ENCODE measurements at regions not wholly inside any gene's neighbourhood (a gene's known extent, or its start where the extent isn't known, plus 50 kb on each side); places are given as distances from the start of the nearest gene placed in this dataset.

DNA sequence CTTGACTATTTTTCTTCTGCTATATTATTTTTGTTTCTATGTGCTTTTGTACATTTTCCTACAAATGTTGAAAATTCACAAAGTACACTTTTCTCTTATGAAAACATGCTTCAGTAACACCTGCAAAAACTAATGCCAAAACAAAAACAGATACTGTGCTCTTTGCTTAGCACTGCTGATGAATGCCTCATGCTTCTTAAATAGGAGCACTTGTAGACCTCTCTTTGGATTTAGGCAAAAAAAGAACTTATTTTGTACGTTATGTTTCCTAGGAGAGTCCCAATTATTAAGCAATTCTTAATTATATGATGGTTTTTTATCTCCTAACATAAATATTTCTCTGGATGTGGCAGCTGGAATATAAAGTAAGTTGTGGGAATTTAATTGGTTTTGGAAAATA, 285.0 kb upstream of the ARSJ start:
- Histone ChIP-seq H3K4me1 (replicated peaks in 1 of 2) (no peaks in the 10 kb centered on the region), H3K27ac (no peak overlapping the region), H3K9me3 (replicated peaks in 1 of 3) (no peaks in the 10 kb centered on the region), H3K36me3 (replicated peaks in 1 of 2) (no peaks in the 10 kb centered on the region), H3K4me3 (no peak overlapping the region), H3K27me3 (no peaks in the 10 kb centered on the region)
- TF ChIP-seq, protein P1, sequence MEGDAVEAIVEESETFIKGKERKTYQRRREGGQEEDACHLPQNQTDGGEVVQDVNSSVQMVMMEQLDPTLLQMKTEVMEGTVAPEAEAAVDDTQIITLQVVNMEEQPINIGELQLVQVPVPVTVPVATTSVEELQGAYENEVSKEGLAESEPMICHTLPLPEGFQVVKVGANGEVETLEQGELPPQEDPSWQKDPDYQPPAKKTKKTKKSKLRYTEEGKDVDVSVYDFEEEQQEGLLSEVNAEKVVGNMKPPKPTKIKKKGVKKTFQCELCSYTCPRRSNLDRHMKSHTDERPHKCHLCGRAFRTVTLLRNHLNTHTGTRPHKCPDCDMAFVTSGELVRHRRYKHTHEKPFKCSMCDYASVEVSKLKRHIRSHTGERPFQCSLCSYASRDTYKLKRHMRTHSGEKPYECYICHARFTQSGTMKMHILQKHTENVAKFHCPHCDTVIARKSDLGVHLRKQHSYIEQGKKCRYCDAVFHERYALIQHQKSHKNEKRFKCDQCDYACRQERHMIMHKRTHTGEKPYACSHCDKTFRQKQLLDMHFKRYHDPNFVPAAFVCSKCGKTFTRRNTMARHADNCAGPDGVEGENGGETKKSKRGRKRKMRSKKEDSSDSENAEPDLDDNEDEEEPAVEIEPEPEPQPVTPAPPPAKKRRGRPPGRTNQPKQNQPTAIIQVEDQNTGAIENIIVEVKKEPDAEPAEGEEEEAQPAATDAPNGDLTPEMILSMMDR (IDR thresholded peaks at IDR 0.05): no peak
- TF ChIP-seq POLR2A (IDR thresholded peaks at IDR 0.05): no peak
- intact Hi-C loops (cut with DNase I): no loop called here
- WGBS, 4 donors: 33 to 51% (median 46%) methylated on average over 1 of the region's 1 CpG
- no peak for DNase-seq

DNA sequence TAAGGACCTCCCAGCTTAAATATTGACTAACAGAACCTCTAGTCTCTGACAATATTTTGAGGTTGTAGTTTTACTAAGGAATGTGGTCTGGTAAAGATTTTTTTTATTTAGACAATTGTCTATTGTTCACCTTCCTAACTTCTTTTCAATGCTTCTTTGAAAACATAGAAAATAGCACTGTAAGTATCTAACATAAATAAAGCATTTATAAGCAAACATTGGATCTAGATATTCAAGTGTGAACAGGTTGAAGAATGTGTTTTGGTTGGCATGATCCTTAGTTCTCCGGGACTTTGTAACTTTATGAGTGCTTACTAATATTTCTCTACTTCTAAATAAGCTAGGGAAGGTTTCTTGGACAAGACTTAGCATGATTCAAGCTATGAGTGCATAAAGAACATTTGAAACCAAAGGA, 285.4 kb upstream of the ARSJ start:
- no peak overlapping the region for H3K4me3 ChIP-seq
- H3K9me3 ChIP-seq (replicated peaks in 1 of 3): no peaks in the 10 kb centered on the region
- intact Hi-C loops (cut with DNase I): no loop called here
- H3K27me3 ChIP-seq: no peaks in the 10 kb centered on the region
- WGBS, 4 donors: 60 to 70% (median 65%) methylated on average over 1 of the region's 1 CpG
- DNase-seq: no peak
- TF ChIP-seq, protein P1 (IDR thresholded peaks at IDR 0.05): no peak
- TF ChIP-seq POLR2A (IDR thresholded peaks at IDR 0.05): no peak
- no peaks in the 10 kb centered on the region for H3K4me1 ChIP-seq (replicated peaks in 1 of 2)
- H3K27ac ChIP-seq: no peak overlapping the region
- H3K36me3 ChIP-seq (replicated peaks in 1 of 2): no peaks in the 10 kb centered on the region

DNA sequence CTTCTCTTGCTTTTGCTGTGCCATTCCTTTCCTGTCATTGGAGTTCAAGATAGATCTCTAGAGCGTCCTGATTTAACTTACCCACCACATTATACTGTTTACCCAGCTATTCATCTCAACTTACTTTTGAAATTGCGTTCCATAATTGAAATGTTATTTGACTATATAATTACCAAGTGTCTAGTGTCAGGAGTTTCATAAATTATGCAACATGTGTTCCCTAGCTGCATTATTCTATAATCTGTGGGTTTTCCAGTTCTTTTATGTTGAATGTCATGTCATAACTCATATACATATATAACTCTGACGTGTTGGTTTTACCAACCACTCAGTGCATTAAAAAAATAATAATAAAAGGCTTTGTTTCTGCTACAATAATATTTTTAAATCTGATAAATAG, 285.9 kb upstream of the ARSJ start:
- no peaks in the 10 kb centered on the region for H3K36me3 ChIP-seq (replicated peaks in 1 of 2)
- TF ChIP-seq, protein P1 (IDR thresholded peaks at IDR 0.05): no peak
- no peak for TF ChIP-seq POLR2A (IDR thresholded peaks at IDR 0.05)
- intact Hi-C loops (cut with DNase I): no loop called here
- H3K27me3 ChIP-seq: no peaks in the 10 kb centered on the region
- DNase-seq: no peak
- H3K4me1 ChIP-seq (replicated peaks in 1 of 2): no peaks in the 10 kb centered on the region
- H3K9me3 ChIP-seq (replicated peaks in 1 of 3): no peaks in the 10 kb centered on the region
- no peak overlapping the region for H3K27ac ChIP-seq
- 49 to 55% (median 53%) methylated on average over 3 of the region's 3 CpGs for WGBS, 4 donors
- H3K4me3 ChIP-seq: no peak overlapping the region

DNA sequence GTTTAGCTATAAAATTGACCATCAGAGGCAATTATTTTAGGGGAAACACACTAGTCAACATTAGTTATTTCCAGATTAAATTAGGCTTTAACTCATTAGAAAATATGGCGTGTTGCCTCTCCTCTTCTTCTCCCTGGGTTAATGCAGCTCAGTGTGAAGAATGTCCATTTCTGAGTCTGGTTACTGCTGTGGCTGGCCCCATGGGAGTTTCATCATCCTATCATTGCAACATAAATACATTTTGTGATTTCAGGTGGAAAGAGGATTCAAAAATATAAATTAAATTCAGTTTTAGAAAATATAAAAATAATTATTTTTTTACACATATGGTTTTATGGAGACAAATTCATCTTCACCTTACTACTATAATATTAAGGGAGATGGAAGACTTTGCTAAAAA, 288.5 kb upstream of the ARSJ start:
- no peak for TF ChIP-seq POLR2A (IDR thresholded peaks at IDR 0.05)
- TF ChIP-seq, protein P1 (IDR thresholded peaks at IDR 0.05): no peak
- WGBS, 4 donors: 64 to 78% (median 72%) methylated on average over 1 of the region's 1 CpG
- H3K27ac ChIP-seq: no peak overlapping the region
- intact Hi-C loops (cut with DNase I): no loop called here
- H3K9me3 ChIP-seq (replicated peaks in 1 of 3): no peaks in the 10 kb centered on the region
- no peak for DNase-seq
- no peaks in the 10 kb centered on the region for H3K27me3 ChIP-seq
- no peak overlapping the region for H3K4me3 ChIP-seq
- no peaks in the 10 kb centered on the region for H3K4me1 ChIP-seq (replicated peaks in 1 of 2)
- H3K36me3 ChIP-seq (replicated peaks in 1 of 2): no peaks in the 10 kb centered on the region

All from adrenal gland (tissue), 9 donors.